OCI-LY7 (cell line): ENCODE measurements at regions not wholly inside any gene's neighbourhood (a gene's known extent, or its start where the extent isn't known, plus 50 kb on each side); places are given as distances from the start of the nearest gene placed in this dataset.
A peak's percentile ranks its signal among the peaks of the same experiment; 100 is the strongest.
"Not testable (repeated sequence)": the region's sequence is repeated elsewhere in the genome, so short reads cannot be mapped to it uniquely, and the experiment has no call there.

Experiments used
- BruUV-seq: library from RNA; stranded (reverse); fragments of 400-500 nt; replicated peaks from 2 replicates; lab custom pipeline; 2021; lab: Mats Ljungman, UMichigan
- CTCF ChIA-PET: fragments of 300-600 bp; sonication (Branson Sonifier 250); formaldehyde crosslinking; loops from one replicate; lab custom pipeline; 2022; ENCODE audit warnings: antibody characterized with exemption; ENCODE audit not compliant: unreplicated experiment; lab: Charles Lee
- POLR2A ChIA-PET: fragments of 300-600 bp; sonication (Branson Sonifier 250); formaldehyde crosslinking; loops from one replicate; lab custom pipeline; 2022; ENCODE audit warnings: antibody characterized with exemption; lab: Charles Lee
- DNase-seq: peaks from one replicate; pipeline ENCODE4 v3.0.0-alpha.2; 2015; ENCODE audit warnings: low spot score
- H2AFZ ChIP-seq: fragments of 200-600 bp; sonication (generic), shearing (Covaris generic); 2 replicates; pipeline ENCODE4 v1.6.1; 2014; ENCODE audit warnings: mild to moderate bottlenecking, antibody characterized with exemption, low read length, moderate library complexity
- H3K27ac ChIP-seq: fragments of 200-600 bp; sonication (generic); 2 replicates; pipeline ENCODE4 v1.5.1; 2014; ENCODE audit warnings: mixed run types, low read depth, mild to moderate bottlenecking, moderate library complexity, low read length, inconsistent platforms; ENCODE audit not compliant: poor library complexity, severe bottlenecking
- H3K36me3 ChIP-seq: fragments of 200-600 bp; sonication (generic); 2 replicates; pipeline ENCODE4 v1.6.1; 2014; ENCODE audit warnings: mild to moderate bottlenecking, antibody characterized with exemption, low read length, moderate library complexity, mixed read lengths; ENCODE audit not compliant: insufficient read depth
- H3K4me1 ChIP-seq: fragments of 200-600 bp; sonication (generic); 2 replicates; pipeline ENCODE4 v1.5.1; 2014; ENCODE audit warnings: mild to moderate bottlenecking, low read length; ENCODE audit not compliant: insufficient read depth, poor library complexity, severe bottlenecking
- H3K4me2 ChIP-seq: fragments of 200-600 bp; sonication (generic); 2 replicates; pipeline ENCODE4 v1.6.1; 2014; ENCODE audit warnings: mild to moderate bottlenecking, low read length
- H3K4me3 ChIP-seq: fragments of 200-600 bp; sonication (generic); 2 replicates; pipeline ENCODE4 v1.5.1; 2014; ENCODE audit warnings: mild to moderate bottlenecking, low read depth, low read length; ENCODE audit not compliant: poor library complexity, severe bottlenecking
- H3K79me2 ChIP-seq: fragments of 200-600 bp; sonication (generic); 2 replicates; pipeline ENCODE4 v1.6.1; 2016; ENCODE audit warnings: low read depth, mild to moderate bottlenecking, low read length, moderate library complexity, mixed read lengths; ENCODE audit not compliant: insufficient read depth
- H3K9me2 ChIP-seq: fragments of 200-600 bp; sonication (generic); 2 replicates; pipeline ENCODE4 v1.6.1; 2016; ENCODE audit warnings: mild to moderate bottlenecking, low read length, mixed read lengths; ENCODE audit not compliant: insufficient read depth
- H3K9me3 ChIP-seq: fragments of 200-600 bp; sonication (generic); 2 replicates; pipeline ENCODE4 v1.6.1; 2014; ENCODE audit warnings: mild to moderate bottlenecking, mixed run types, low read length, mixed read lengths
- H4K20me1 ChIP-seq: fragments of 200-600 bp; sonication (generic); 2 replicates; pipeline ENCODE4 v1.6.1; 2014; ENCODE audit warnings: mild to moderate bottlenecking, antibody characterized with exemption, low read length, moderate library complexity, mixed read lengths; ENCODE audit not compliant: insufficient read depth
- CTCF ChIP-seq: fragments of 200-600 bp; sonication (generic); conservative IDR thresholded peaks from 2 replicates; pipeline ENCODE4 v1.5.1; 2014; ENCODE audit warnings: mild to moderate bottlenecking, antibody characterized with exemption, low read length, moderate library complexity, mixed read lengths
- EZH2phosphoT487 ChIP-seq: fragments of 200-600 bp; sonication (generic); IDR thresholded peaks from 2 replicates; pipeline ENCODE4 v1.6.1; 2018; ENCODE audit warnings: low read depth, borderline replicate concordance, mild to moderate bottlenecking, mixed run types, antibody characterized with exemption, low read length, moderate library complexity, mixed read lengths
- intact Hi-C: fragments of 100-400 bp; cut with micrococcal nuclease; formaldehyde crosslinking; loops from one replicate; pipeline ENCODE4 v1.10.0; 2022; ENCODE audit not compliant: unreplicated experiment

- no peaks in the 10 kb centered on the region for H4K20me1 ChIP-seq
- no peak for TF ChIP-seq EZH2phosphoT487
- TF ChIP-seq CTCF = peak; percentile 26; the same call in 1 of the 2 replicates
Measured at GRCh38 chr7:9600974-9601373, 1167.6 kb downstream of the NXPH1 start.

GRCh38 chr7:9603291-9603690 lies 1169.9 kb downstream of the NXPH1 start:
- Histone ChIP-seq H3K4me1 (no peaks in the 10 kb centered on the region), H4K20me1 (no peaks in the 10 kb centered on the region), H3K79me2 (no peaks in the 10 kb centered on the region), H3K36me3 (no peaks in the 10 kb centered on the region), H3K9me3 (no peaks in the 10 kb centered on the region), H3K4me2 (no peak overlapping the region), H2AFZ (no peak overlapping the region), H3K9me2 (no peaks in the 10 kb centered on the region), H3K4me3 (no peak overlapping the region), H3K27ac (no peak overlapping the region)
- intact Hi-C loops = no loop called here
- BruUV-seq = no TSS peak
- TF ChIP-seq EZH2phosphoT487 (no peak), CTCF (no peak)
- POLR2A ChIA-PET = no interaction called here
- DNase-seq = no peak
- CTCF ChIA-PET = no interaction called here

More at GRCh38 chr7:9600974-9601373, 1167.6 kb downstream of the NXPH1 start:
- Histone ChIP-seq H3K27ac (no peak overlapping the region), H3K4me1 (no peaks in the 10 kb centered on the region), H3K4me2 (no peak overlapping the region), H3K4me3 (no peak overlapping the region), H3K9me3 (no peaks in the 10 kb centered on the region), H2AFZ (no peak overlapping the region), H3K79me2 (no peaks in the 10 kb centered on the region), H3K9me2 (no peaks in the 10 kb centered on the region), H3K36me3 (no peaks in the 10 kb centered on the region)
- intact Hi-C loops = no loop called here
- DNase-seq = no peak
- CTCF ChIA-PET = no interaction called here
- POLR2A ChIA-PET = no interaction called here
- BruUV-seq = no TSS peak

- TF ChIP-seq EZH2phosphoT487 (no peak), CTCF (no peak)
- Histone ChIP-seq H3K9me2 (no peaks in the 10 kb centered on the region), H3K79me2 (no peaks in the 10 kb centered on the region), H3K27ac (no peak overlapping the region), H4K20me1 (no peaks in the 10 kb centered on the region), H3K36me3 (no peaks in the 10 kb centered on the region), H3K4me3 (no peak overlapping the region), H2AFZ (no peak overlapping the region), H3K4me1 (no peaks in the 10 kb centered on the region), H3K9me3 (no peaks in the 10 kb centered on the region), H3K4me2 (no peak overlapping the region)
- no peak for DNase-seq
- CTCF ChIA-PET = no interaction called here
- POLR2A ChIA-PET = no interaction called here
- intact Hi-C loops = no loop called here
- no TSS peak for BruUV-seq
Measured at GRCh38 chr7:9608560-9608959, 1175.2 kb downstream of the NXPH1 start.

- H3K9me3 ChIP-seq, H3K79me2 ChIP-seq, H3K4me3 ChIP-seq, H3K36me3 ChIP-seq, BruUV-seq, H3K4me1 ChIP-seq, H3K27ac ChIP-seq, intact Hi-C loops, CTCF ChIA-PET, H3K4me2 ChIP-seq, DNase-seq, H4K20me1 ChIP-seq, H2AFZ ChIP-seq, H3K9me2 ChIP-seq: not testable (repeated sequence)
- POLR2A ChIA-PET = interaction anchor here (0.6 kb wide), 1 partner anchor 190 kb away, joined by 3 read pairs; no protein-coding TSS in a partner anchor
Measured at GRCh38 chr7:9620899-9621298, 1187.5 kb downstream of the NXPH1 start.
